Tibial nerve (tissue), 3 donors: ENCODE measurements at regions not wholly inside any gene's neighbourhood (a gene's known extent, or its start where the extent isn't known, plus 50 kb on each side); places are given as distances from the start of the nearest gene placed in this dataset.

ENCODE experiments used
- CTCF ChIP-seq, 5 experiments: fragments of 200-600 bp in 3 of 5; fragments of 450-650 bp in 2 of 5; sonication (generic) in 3 of 5; IDR thresholded peaks; one replicate each; pipeline ENCODE4 v1.5.1; 2016 to 2019; ENCODE audit warnings: antibody characterized with exemption in 5 of 5, mild to moderate bottlenecking in 3 of 5, moderate library complexity in 2 of 5
- POLR2A ChIP-seq, 2 donors: fragments of 450-650 bp; IDR thresholded peaks; one replicate each; pipeline ENCODE4 v1.6.1; 2017; ENCODE audit warnings: antibody characterized with exemption in 2 of 2, mild to moderate bottlenecking in 2 of 2, moderate library complexity in 2 of 2

GRCh38 chr1:96979304-96980268 is 258.0 kb downstream of the PTBP2 start:
- TF ChIP-seq CTCF (IDR thresholded peaks at IDR 0.05) (no peak), POLR2A (IDR thresholded peaks at IDR 0.05) (no peak)
